HG03457 (cell line): ENCODE measurements at regions not wholly inside any gene's neighbourhood (a gene's known extent, or its start where the extent isn't known, plus 50 kb on each side); places are given as distances from the start of the nearest gene placed in this dataset.
"Not testable (repeated sequence)": the region's sequence is repeated elsewhere in the genome, so short reads cannot be mapped to it uniquely, and the experiment has no call there.

Experiments
- ATAC-seq: cut with Tn5 transposase; IDR thresholded peaks from one replicate; pipeline ENCODE4 v1.9.1; 2021; ENCODE audit warnings: moderate number of reproducible peaks; ENCODE audit not compliant: unreplicated experiment

DNA sequence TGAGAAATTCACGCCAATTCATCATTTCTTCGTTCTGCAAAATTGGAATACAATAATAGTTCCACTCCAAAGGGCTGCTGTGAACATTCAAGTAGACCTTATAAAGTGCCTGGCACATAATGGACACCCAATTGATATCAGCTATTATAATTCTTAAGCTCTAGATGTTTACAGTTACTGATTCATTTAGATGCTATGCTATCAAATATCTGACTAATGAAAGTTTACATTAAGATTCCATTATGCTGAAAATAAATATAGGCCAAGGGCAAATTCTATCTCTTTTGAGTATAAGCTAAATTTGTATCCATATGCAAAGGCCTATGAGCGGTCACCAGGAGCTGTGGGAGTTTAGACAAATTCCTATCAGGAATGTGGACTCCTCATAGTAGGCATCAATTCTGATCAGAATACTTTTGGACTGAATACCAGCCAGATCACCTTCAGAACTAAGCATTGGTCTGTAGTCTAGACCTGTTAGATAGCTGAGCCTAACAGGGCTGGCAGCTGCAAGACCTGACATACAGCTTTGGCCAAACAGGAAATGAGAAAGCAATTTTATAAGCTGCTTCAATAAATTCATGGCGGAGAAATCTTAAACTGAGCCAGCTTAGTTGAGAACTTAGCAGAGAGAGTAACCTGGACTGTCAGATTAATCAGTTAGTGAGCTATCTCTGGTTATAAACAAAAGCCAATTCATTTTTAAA, 384.3 kb upstream of the ACTRT1 start:
- ATAC-seq, result no peak

DNA sequence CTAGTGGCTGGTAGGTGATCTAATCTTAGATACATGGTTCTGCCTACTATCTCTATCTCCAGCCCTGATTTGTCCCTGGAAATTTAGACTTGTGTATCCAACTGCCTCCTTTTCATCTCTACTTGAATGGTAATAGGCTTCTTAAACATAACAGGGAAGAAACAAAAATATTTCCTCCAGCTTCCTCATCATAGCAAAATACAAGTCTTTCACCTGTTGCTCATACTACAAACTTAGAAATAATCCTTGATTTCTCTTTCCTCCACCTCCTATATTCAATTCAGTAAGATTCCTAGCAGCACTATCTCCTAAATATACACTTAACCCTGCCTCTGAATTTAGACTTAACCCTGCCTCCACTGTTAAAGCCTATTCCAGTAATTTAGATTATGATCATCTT, 373.3 kb upstream of the ACTRT1 start:
- ATAC-seq, result no peak

DNA sequence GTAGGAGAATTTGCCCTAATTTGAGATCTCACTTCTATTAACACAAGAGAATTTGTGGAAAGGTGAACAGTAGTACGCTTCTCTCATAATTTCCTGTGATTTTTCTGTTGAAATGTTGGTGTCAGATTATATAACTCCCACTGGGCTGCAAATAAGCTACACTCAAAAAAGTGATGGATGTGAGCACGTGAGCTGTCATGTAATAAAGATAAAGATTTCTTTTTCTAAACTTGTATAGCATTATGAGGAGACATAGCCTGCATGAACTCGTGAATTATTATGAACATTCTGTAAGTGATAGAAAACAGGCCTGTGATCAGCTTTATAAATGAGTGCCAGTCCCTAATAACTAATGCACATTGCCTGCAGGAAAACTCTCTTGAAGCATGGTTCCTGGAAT, 356.6 kb upstream of the ACTRT1 start:
- no peak for ATAC-seq

DNA sequence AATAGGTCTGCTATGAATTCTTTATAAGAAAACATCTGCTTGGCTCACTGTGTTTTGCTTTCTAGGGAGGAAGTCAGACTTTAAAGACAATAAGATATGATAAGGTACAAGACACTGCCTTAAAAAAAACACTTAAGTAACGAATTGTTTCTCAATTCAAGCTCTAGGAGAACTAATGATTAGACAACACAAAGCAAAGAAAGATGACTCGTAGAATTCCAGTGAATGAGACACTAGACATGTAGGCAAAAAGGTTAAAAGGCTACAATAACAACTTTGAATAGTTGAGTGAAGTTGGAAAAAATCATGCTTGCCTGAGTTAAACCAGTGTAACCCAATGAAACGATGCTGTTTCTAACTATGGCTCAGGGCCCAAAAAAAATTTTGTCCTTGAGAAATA, 344.4 kb upstream of the ACTRT1 start:
- ATAC-seq, result no peak

DNA sequence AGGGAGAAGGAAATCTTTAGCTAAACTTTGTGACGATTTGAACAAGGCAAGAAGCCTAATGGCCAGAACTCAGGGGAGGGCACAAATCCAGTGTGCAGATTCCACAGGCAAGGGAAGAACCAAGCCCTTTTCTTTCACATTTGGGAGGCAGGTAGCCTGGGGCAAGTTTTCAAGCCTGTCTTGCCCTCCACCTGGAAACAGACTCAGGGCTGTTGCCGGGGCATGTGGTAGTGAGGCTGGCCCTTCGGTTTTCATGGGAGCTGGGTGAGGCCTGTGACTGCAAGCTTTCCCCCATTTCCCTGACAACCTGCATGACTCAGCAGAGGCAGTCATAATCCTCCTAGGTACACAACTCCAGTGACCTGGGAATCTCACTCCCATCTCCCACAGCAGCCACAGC, 331.6 kb upstream of the ACTRT1 start:
- not testable (repeated sequence) for ATAC-seq

DNA sequence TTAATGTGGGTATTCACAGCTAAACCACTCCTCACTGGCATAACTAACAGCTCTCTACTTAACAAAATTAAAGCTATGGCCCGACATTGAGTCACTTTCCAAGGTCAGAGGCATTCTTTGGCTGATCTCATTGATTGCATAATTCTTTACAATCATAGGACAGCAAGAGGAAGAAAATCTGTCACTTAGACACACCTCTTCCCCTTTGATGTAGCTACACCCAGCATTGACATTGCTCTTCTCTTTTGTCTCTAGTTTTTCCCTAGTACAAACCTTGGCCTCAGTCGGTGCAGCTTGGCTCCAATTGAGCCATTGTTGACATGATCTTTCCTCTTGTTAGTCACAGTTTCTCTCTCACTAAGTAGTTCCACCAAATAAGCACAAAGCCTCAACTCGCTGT, 313.3 kb upstream of the ACTRT1 start:
- ATAC-seq, result no peak

DNA sequence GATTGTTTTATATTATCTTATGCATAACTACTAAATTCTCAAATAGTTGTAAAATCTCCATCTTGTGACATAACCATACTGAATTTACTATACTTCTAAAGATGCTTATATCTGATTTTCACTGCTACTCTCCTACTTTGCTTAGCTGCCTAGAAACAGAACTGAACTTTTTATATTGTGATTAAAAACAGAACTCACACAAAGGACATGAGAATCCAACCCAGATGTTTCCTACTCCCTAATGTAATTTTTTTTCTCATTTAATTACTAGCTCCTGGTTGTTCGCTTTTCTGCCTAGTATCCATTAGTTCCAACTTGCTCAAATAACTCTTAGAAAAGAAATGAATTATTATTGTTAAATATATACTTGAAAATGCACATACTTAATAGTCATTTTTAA, 283.5 kb upstream of the ACTRT1 start:
- ATAC-seq, result no peak

DNA sequence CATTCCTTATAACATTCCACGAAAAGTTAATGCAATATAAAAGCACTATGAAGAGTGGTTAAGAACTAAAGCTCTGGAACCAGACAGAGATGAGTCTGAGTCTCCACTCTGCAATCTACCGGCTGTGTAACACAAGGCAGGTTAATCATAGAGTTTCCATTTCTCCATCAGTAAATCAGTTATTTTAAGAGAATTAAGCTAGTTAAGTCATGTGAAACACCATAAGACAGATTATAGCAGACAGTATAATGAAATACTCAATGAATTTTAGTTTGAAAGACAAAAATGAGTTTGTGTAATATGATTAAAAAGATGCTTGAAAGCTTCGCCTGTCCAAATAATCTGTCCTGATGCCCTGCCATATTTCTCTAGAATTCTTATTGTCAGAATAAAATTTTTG, 282.6 kb upstream of the ACTRT1 start:
- ATAC-seq, result no peak

DNA sequence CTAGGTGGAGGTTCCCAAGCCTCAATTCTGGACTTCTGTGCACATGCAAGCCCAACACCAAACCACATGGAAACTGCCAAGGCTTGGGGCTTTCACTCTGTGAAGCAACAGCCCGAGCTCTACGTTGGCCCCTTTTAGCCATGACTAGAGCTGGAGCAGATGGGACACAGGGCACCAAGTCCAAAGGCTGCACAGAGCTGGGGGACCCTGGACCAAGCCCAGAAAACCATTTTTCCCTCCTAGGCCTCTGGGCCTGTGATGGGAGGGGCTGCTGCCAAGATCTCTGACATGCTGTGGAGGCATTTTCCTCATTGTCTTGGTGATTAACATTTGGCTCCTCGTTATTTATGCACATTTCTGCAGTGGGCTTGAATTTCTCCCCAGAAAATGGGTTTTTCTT, 258.7 kb upstream of the ACTRT1 start:
- no peak for ATAC-seq

DNA sequence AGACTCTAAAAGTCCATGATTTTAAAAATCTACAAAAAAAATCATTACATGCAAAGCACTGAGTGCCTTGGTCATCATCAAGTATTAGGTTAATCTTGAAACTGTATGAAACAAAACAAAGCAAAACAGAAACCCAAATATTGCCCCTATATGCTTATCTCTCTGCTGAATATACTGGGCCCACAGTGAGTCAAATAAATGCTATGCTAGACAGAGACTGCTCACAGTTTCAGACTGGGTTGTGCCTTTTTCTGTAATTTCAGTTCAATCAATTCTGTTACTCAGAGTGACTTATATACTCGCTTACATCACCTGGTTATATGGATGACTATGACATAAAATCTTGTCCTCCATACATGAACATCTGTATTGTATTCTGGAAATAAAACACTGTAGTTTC, 257.1 kb upstream of the ACTRT1 start:
- ATAC-seq, result no peak

DNA sequence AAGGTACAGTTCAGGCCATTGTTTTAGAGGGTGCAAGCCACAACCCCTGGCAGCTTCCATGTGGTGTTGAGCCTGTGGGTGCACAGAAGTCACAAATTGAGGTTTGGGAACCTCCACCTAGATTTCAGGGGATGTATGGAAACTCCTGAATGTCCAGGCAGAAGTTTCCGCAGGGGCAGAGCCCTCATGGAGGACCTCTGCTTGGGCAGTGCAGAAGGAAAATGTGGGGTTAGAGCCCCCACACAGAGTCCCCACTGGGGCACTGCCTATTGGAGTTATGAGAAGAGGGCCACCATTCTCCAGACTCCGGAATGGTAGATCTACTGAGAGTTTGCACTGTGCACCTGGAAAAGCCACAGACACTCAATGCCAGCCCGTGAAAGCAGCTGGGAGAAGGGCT, 242.0 kb upstream of the ACTRT1 start:
- no peak for ATAC-seq

DNA sequence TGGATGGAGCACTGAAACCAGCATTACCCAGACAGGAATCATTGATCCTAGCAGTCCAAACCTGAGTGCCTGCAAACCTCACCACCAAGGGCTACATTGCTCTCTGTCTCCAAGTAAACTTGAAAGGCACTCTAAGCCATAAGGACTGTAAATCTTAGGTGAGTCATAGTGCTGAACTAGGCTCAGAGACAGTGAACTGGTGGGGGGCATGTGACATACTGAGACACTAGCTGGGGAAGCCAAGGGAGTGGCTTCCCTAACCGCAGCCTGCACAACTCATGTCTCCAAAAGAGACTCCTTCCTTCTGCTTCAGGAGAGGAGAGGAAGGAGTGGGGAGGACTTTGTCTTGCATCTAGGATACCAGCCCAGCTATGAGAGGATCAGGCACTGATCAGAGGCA, 235.5 kb upstream of the ACTRT1 start:
- ATAC-seq, result no peak

DNA sequence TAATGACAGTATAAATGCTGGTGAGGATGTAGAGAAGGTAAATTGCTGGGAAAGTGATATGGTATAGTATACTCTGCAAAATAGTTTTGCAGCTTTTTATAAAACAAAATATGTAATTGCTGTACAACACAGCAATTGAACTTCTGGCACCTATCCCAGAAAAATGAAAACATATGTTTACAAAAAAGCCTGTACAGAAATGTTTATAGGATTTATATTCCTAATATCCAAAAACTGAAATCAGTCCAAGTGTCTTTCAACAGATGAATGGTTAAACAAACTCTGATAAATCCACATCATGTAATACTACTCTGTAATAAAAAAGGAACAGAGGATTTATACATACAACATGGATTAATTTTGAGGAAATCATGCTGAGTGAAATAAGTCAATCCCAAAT, 198.4 kb upstream of the ACTRT1 start:
- ATAC-seq, result no peak

DNA sequence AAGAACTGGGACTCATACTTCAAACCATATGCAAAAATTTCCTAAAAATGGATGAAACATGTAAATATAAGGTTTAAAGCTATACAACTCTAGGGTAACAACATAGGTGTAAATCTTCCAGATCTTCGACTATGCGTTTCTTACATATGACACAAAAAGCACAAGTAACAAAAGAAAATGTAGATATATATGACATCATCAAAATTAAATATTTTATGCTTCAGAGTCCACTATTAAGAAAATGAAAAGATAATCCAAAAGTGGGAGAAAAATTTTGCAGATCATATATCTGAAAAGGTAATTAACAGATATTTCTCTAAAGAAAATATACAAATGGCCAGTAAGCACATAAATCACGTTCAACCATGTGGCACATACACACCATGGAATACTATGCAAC, 164.2 kb upstream of the ACTRT1 start:
- ATAC-seq, result no peak

DNA sequence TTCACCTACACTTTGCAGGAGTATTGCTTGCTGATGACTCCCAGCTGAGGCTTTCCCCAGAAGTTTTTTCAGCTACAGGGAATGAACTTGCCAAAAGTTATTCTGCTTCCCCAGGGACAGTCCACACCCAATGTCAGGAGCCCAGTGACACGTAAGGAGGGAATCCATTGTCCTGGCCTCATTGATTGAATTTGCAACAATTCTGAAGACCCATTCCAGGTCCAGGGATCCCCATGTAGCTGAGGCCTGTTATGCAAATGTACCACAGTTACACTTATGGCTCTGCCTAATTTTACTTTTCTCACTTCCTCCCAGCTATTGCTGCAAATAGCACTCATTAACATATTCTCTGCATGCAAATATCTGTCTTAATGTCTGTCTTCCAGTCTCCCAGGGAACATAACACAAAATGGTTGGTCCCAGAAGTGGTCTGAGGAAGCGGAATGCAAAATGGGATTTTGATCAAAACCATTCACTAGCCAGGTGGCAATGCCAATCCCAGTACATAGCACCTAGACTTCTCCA, 113.7 kb upstream of the ACTRT1 start:
- ATAC-seq, result no peak

DNA sequence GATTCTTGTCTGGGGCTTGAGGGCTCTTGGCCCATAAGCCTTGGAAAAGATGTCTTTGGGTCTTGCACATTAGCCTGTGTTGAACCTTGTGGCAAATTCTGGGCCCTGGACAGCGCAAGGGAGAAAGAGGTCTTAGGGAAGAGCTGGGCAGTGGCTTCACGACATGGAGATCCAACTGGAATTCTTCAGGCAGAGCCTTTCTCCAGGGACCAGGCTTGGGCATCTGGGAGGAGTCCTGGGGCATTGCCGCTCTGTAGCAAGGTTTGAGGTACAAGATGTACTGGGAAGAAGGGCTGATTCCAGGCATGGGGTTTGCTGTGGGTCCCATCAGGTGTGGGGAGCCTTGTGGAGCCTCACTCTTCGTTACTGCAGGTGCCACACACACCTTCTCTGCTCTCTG, 104.0 kb upstream of the ACTRT1 start:
- ATAC-seq, result no peak

DNA sequence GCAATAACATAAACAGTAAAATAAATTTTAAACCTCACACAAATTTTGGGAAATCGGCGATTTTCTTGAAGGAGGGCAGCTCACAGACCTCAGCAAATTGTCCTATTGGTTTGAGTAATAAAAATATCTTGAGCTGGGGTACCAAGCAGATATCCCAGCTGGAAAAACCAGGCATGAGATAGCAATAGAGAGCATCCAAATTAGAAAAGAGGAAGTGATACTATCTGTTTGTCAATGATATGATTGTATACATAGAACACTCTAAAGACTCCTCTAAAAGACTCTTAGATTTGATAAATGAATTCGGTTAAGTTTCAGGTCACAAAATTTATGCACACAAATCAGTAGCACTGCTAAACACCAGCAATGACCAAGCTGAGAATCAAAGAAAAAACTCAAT, 90.5 kb upstream of the ACTRT1 start:
- no peak for ATAC-seq

DNA sequence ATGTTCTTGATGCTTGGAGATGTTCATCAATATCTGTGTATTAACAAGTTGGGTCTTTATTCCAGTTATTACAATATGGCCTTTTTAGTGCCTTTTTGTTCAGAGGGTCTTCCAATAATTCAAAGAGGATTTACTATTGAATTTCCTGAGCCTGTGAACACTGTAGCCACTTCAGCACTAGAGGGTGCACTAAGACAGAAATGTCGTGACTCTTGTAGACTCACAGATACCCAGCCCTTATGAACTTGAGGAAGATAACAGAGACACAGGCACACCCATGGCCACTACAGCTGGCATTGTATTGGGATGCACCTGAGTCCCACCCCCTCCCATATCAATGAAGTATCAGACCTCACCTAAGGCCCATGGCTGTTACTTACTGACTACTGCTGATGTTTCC, 54.4 kb upstream of the ACTRT1 start:
- ATAC-seq, result no peak

DNA sequence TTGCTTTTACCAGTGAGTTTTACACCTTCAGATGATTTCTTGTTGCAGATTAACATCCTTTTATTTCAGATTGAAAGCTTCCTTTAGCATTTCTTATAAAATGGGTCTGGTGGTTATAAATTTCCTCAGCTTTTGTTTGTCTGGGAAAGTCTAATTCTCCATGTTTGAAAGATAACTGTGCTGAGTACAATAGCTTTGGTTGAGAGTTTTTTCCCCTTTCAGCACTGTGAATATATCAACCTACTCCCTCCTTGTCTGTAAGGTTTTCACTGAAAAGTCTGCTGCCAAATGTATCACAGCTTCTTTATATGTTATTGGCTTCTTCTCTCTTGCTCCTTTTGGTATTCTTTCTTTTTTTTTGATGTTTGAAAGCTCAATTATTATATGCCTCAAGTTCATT, 53.5 kb upstream of the ACTRT1 start:
- ATAC-seq, result no peak
